IMR-90 (cell line): ENCODE measurements at regions not wholly inside any gene's neighbourhood (a gene's known extent, or its start where the extent isn't known, plus 50 kb on each side); places are given as distances from the start of the nearest gene placed in this dataset.

ENCODE experiments used
- ATAC-seq: fragments of 200-7000 bp; cut with Tn5 transposase; 2 replicates; pipeline ENCODE4 v1.9.1; 2020; ENCODE audit warnings: low read depth, mild to moderate bottlenecking, moderate library complexity
- BruUV-seq: library from RNA; stranded (reverse); fragments of 400-500 nt; replicated peaks from 2 replicates; lab custom pipeline; 2021; lab: Mats Ljungman, UMichigan
- CTCF ChIA-PET: fragments of 300-600 bp; formaldehyde crosslinking; extraction: SDS; loops from one replicate; lab custom pipeline; 2021; ENCODE audit warnings: antibody characterized with exemption; lab: Yijun Ruan, JAX
- POLR2A ChIA-PET: fragments of 300-600 bp; sonication (Branson Sonifier 250); formaldehyde crosslinking; loops from one replicate; lab custom pipeline; 2022; ENCODE audit warnings: antibody characterized with exemption; ENCODE audit not compliant: unreplicated experiment; lab: Charles Lee
- DNase-seq: peaks from one replicate; pipeline ENCODE4 v3.0.0; 2013
- H2AFZ ChIP-seq: replicated peaks from 2 replicates; pipeline ENCODE3; 2013; ENCODE audit warnings: low read length, mild to moderate bottlenecking; ENCODE audit not compliant: poor library complexity
- H2AK5ac ChIP-seq: 2 replicates; pipeline ENCODE4 v1.6.1; 2013; ENCODE audit warnings: low read depth, low read length, inconsistent platforms
- H2AK9ac ChIP-seq: replicated peaks from 2 replicates; pipeline ENCODE3; 2013; ENCODE audit warnings: mild to moderate bottlenecking, low read depth, low read length, moderate library complexity; ENCODE audit not compliant: poor library complexity
- H2BK120ac ChIP-seq: 2 replicates; pipeline ENCODE4 v1.6.1; 2013; ENCODE audit warnings: low read depth, low read length, inconsistent platforms
- H2BK15ac ChIP-seq: 3 replicates; pipeline ENCODE4 v1.6.1; 2013; ENCODE audit warnings: low read depth, low read length, inconsistent platforms
- H2BK20ac ChIP-seq: 2 replicates; pipeline ENCODE4 v1.6.1; 2013; ENCODE audit warnings: low read depth, mild to moderate bottlenecking, inconsistent platforms, low read length, moderate library complexity
- H2BK5ac ChIP-seq: 2 replicates; pipeline ENCODE4 v1.6.1; 2013; ENCODE audit warnings: mild to moderate bottlenecking, low read depth, low read length, inconsistent platforms; ENCODE audit not compliant: poor library complexity, severe bottlenecking
- H3K14ac ChIP-seq: replicated peaks from 2 replicates; pipeline ENCODE4 v1.6.1; 2013; ENCODE audit warnings: low read depth, low read length, inconsistent platforms
- H3K18ac ChIP-seq: 2 replicates; pipeline ENCODE4 v1.6.1; 2013; ENCODE audit warnings: low read depth, low read length, control low read depth
- H3K23ac ChIP-seq: 2 replicates; pipeline ENCODE4 v1.6.1; 2013; ENCODE audit warnings: low read depth, low read length, inconsistent platforms
- H3K27ac ChIP-seq: 2 replicates; pipeline ENCODE4 v1.5.1; 2013; ENCODE audit warnings: mild to moderate bottlenecking, control low read depth, low read length; ENCODE audit not compliant: insufficient read depth
- H3K27me3 ChIP-seq: 2 replicates; pipeline ENCODE4 v1.6.1; 2013; ENCODE audit warnings: low read length; ENCODE audit not compliant: control insufficient read depth, insufficient read depth
- H3K36me3 ChIP-seq: 2 replicates; pipeline ENCODE4 v1.6.1; 2013; ENCODE audit warnings: low read length, mixed read lengths; ENCODE audit not compliant: control insufficient read depth, insufficient read depth
- H3K4ac ChIP-seq: 2 replicates; pipeline ENCODE4 v1.6.1; 2013; ENCODE audit warnings: low read depth, low read length, inconsistent platforms
- H3K4me1 ChIP-seq: 2 replicates; pipeline ENCODE4 v1.6.1; 2013; ENCODE audit warnings: low read length, mixed read lengths; ENCODE audit not compliant: control insufficient read depth, insufficient read depth
- H3K4me2 ChIP-seq: 2 replicates; pipeline ENCODE4 v1.6.1; 2013; ENCODE audit warnings: low read depth, mild to moderate bottlenecking, control low read depth, low read length, moderate library complexity
- H3K4me3 ChIP-seq: 2 replicates; pipeline ENCODE4 v1.5.1; 2013; ENCODE audit warnings: low read depth, mild to moderate bottlenecking, control low read depth, low read length, moderate library complexity; ENCODE audit not compliant: insufficient read depth
- H3K56ac ChIP-seq: 2 replicates; pipeline ENCODE4 v1.6.1; 2013; ENCODE audit warnings: low read length, inconsistent platforms; ENCODE audit not compliant: insufficient read depth; ENCODE audit errors: extremely low read depth
- H3K79me1 ChIP-seq, 2 experiments: 2 replicates each; pipeline ENCODE4 v1.6.1; 2013; ENCODE audit warnings: low read length in 2 of 2, inconsistent platforms in 1 of 2, low read depth in 1 of 2
- H3K9ac ChIP-seq: 2 replicates; pipeline ENCODE4 v1.6.1; 2013; ENCODE audit warnings: low read depth, low read length, control low read depth
- H3K9me1 ChIP-seq: 2 replicates; pipeline ENCODE4 v1.6.1; 2013; ENCODE audit warnings: low read length, inconsistent platforms; ENCODE audit not compliant: insufficient read depth
- H3K9me3 ChIP-seq: 2 replicates; pipeline ENCODE4 v1.6.1; 2013; ENCODE audit warnings: low read length; ENCODE audit not compliant: control insufficient read depth, insufficient read depth
- H4K20me1 ChIP-seq: 2 replicates; pipeline ENCODE4 v1.6.1; 2013; ENCODE audit warnings: low read length, inconsistent platforms; ENCODE audit not compliant: insufficient read depth
- H4K5ac ChIP-seq: 2 replicates; pipeline ENCODE4 v1.6.1; 2013; ENCODE audit warnings: mild to moderate bottlenecking, low read depth, low read length, control low read depth
- H4K8ac ChIP-seq, 2 experiments: 2 replicates each; pipeline ENCODE4 v1.6.1; 2013; ENCODE audit warnings: low read depth in 2 of 2, low read length in 2 of 2, control low read depth in 1 of 2, inconsistent platforms in 1 of 2
- H4K91ac ChIP-seq: 2 replicates; pipeline ENCODE4 v1.6.1; 2013; ENCODE audit warnings: low read depth, low read length, inconsistent platforms; ENCODE audit not compliant: insufficient read depth
- BHLHE40 ChIP-seq: fragments of 150-350 bp; IDR thresholded peaks from 2 replicates; pipeline ENCODE4 v1.6.1; 2016; ENCODE audit warnings: mild to moderate bottlenecking, low read depth, low read length
- CEBPB ChIP-seq: IDR thresholded peaks from 2 replicates; pipeline ENCODE4 v1.6.1; 2012; ENCODE audit warnings: low read depth, low read length, improper control_type of control experiment
- CHD1 ChIP-seq: IDR thresholded peaks from 2 replicates; pipeline ENCODE4 v1.6.1; 2012; ENCODE audit warnings: low read depth, low read length, improper control_type of control experiment
- CTCF ChIP-seq: conservative IDR thresholded peaks from 2 replicates; pipeline ENCODE4 v1.5.1; 2012; ENCODE audit warnings: mild to moderate bottlenecking, low read depth, low read length, improper control_type of control experiment
- ELK1 ChIP-seq: fragments of 150-350 bp; IDR thresholded peaks from 2 replicates; pipeline ENCODE4 v1.6.1; 2016; ENCODE audit warnings: low read depth, mild to moderate bottlenecking, low read length, moderate library complexity, borderline replicate concordance
- FOS ChIP-seq: fragments of 150-350 bp; IDR thresholded peaks from 2 replicates; pipeline ENCODE4 v1.6.1; 2016; ENCODE audit warnings: low read depth, low read length
- MAFK ChIP-seq: IDR thresholded peaks from 2 replicates; pipeline ENCODE4 v1.6.1; 2012; ENCODE audit warnings: low read depth, low read length, improper control_type of control experiment
- MAZ ChIP-seq: IDR thresholded peaks from 2 replicates; pipeline ENCODE4 v1.6.1; 2012; ENCODE audit warnings: low read depth, mild to moderate bottlenecking, low read length, improper control_type of control experiment, moderate library complexity, borderline replicate concordance
- MXI1 ChIP-seq: IDR thresholded peaks from 2 replicates; pipeline ENCODE4 v1.6.1; 2012; ENCODE audit warnings: low read depth, mild to moderate bottlenecking, low read length, moderate library complexity, borderline replicate concordance
- NFE2L2 ChIP-seq: fragments of 150-350 bp; IDR thresholded peaks from 2 replicates; pipeline ENCODE4 v1.6.1; 2016; ENCODE audit warnings: low read depth, mild to moderate bottlenecking, low read length
- POLR2A ChIP-seq: IDR thresholded peaks from 2 replicates; pipeline ENCODE4 v1.6.1; 2012; ENCODE audit warnings: mild to moderate bottlenecking, low read depth, low read length
- RAD21 ChIP-seq: IDR thresholded peaks from 2 replicates; pipeline ENCODE4 v1.6.1; 2012; ENCODE audit warnings: low read length, improper control_type of control experiment
- RCOR1 ChIP-seq: IDR thresholded peaks from 2 replicates; pipeline ENCODE4 v1.6.1; 2012; ENCODE audit warnings: mild to moderate bottlenecking, low read length, improper control_type of control experiment; ENCODE audit not compliant: insufficient replicate concordance
- RFX5 ChIP-seq: IDR thresholded peaks from 2 replicates; pipeline ENCODE4 v1.8.0; 2012; ENCODE audit warnings: low read depth, mild to moderate bottlenecking, low read length, moderate library complexity
- SMC3 ChIP-seq: fragments of 150-350 bp; IDR thresholded peaks from 2 replicates; pipeline ENCODE4 v1.6.1; 2016; ENCODE audit warnings: low read depth, mild to moderate bottlenecking, antibody characterized with exemption, low read length, moderate library complexity
- USF2 ChIP-seq: fragments of 150-350 bp; IDR thresholded peaks from 2 replicates; pipeline ENCODE4 v1.6.1; 2017; ENCODE audit warnings: mild to moderate bottlenecking, antibody characterized with exemption, low read length, low read depth
- WGBS, 2 experiments: methylation state at CpG; one replicate each; pipeline versions ENCODE4 v1.1.5 to v1.1.7; 2013; ENCODE audit warnings: missing lambda C conversion rate in 2 of 2; ENCODE audit not compliant: insufficient read length in 1 of 2; ENCODE audit errors: extremely low coverage in 2 of 2; 5-methylcytosine and 5-hydroxymethylcytosine counted together
- dilution Hi-C: fragments of 300-500 bp; cut with HindIII; formaldehyde crosslinking; loops from one replicate; pipeline ENCODE4 v1.14.3; 2018; ENCODE audit warnings: low sequenced_read_pairs; ENCODE audit not compliant: unreplicated experiment
- in situ Hi-C: fragments of 300-500 bp; cut with MboI; formaldehyde crosslinking; loops from 3 replicates; pipeline ENCODE4 v1.14.3; 2019; ENCODE audit warnings: low sequenced_read_pairs, inconsistent platforms, mixed read lengths
- intact Hi-C: fragments of 100-400 bp; cut with micrococcal nuclease; formaldehyde crosslinking; loops from 2 replicates; pipeline ENCODE4 v1.10.0; 2022

- no peak overlapping the region for H3K14ac ChIP-seq
- ATAC-seq = no peak
- intact Hi-C loops (no loop called here), dilution Hi-C loops (no loop called here), in situ Hi-C loops (no loop called here)
- H3K79me1 ChIP-seq = no peaks in the 10 kb centered on the region
- no peak overlapping the region for H3K9ac ChIP-seq
- no peak overlapping the region for H3K4ac ChIP-seq
- H3K23ac ChIP-seq = no peak overlapping the region
- no peak overlapping the region for H4K8ac ChIP-seq
- no CpG with 5 or more reads among the region's 7 CpGs for WGBS, 2 experiments
- no peak overlapping the region for H2BK15ac ChIP-seq
- no peaks in the 10 kb centered on the region for H3K27me3 ChIP-seq
- no peak overlapping the region for H4K5ac ChIP-seq
- no peak overlapping the region for H2BK20ac ChIP-seq
- TF ChIP-seq RFX5 (no peak), NFE2L2 (no peak), ELK1 (no peak), MXI1 (no peak), RCOR1 (no peak), MAFK (no peak), BHLHE40 (no peak), CTCF (no peak), SMC3 (no peak), USF2 (no peak), RAD21 (no peak), FOS (no peak), CHD1 (no peak), CEBPB (no peak), MAZ (no peak), POLR2A (no peak)
- H3K4me3 ChIP-seq = no peak overlapping the region
- H2BK120ac ChIP-seq = no peak overlapping the region
- H3K27ac ChIP-seq = no peak overlapping the region
- H2AK5ac ChIP-seq = no peak overlapping the region
- DNase-seq = no peak
- no peak overlapping the region for H2AFZ ChIP-seq
- no peak overlapping the region for H2AK9ac ChIP-seq
- no peaks in the 10 kb centered on the region for H3K9me3 ChIP-seq
- H4K20me1 ChIP-seq = no peaks in the 10 kb centered on the region
- POLR2A ChIA-PET = no interaction called here
- H3K4me1 ChIP-seq = peaks cover 2% of the 10 kb centered on the region; the same call in 1 of the 2 replicates
- H3K9me1 ChIP-seq = no peaks in the 10 kb centered on the region
- CTCF ChIA-PET = no interaction called here
- no peak overlapping the region for H3K4me2 ChIP-seq
- H3K56ac ChIP-seq = no peak overlapping the region
- H3K18ac ChIP-seq = no peak overlapping the region
- H3K36me3 ChIP-seq = no peaks in the 10 kb centered on the region
- no peak overlapping the region for H4K91ac ChIP-seq
- H2BK5ac ChIP-seq = no peak overlapping the region
- no TSS peak for BruUV-seq
These were observed 95.7 kb upstream of the ATXN3L start for GRCh38 chrX:13415509-13415908.
